Activated naive CD4-positive, alpha-beta T cell treated with Interleukin-2 at 50 U/mL for 16 hours (primary cell): ENCODE measurements at regions not wholly inside any gene's neighbourhood (a gene's known extent, or its start where the extent isn't known, plus 50 kb on each side); places are given as distances from the start of the nearest gene placed in this dataset.

ENCODE experiments used
- DNase-seq: peaks from one replicate; pipeline ENCODE4 v3.0.0-alpha.2; 2020

DNA sequence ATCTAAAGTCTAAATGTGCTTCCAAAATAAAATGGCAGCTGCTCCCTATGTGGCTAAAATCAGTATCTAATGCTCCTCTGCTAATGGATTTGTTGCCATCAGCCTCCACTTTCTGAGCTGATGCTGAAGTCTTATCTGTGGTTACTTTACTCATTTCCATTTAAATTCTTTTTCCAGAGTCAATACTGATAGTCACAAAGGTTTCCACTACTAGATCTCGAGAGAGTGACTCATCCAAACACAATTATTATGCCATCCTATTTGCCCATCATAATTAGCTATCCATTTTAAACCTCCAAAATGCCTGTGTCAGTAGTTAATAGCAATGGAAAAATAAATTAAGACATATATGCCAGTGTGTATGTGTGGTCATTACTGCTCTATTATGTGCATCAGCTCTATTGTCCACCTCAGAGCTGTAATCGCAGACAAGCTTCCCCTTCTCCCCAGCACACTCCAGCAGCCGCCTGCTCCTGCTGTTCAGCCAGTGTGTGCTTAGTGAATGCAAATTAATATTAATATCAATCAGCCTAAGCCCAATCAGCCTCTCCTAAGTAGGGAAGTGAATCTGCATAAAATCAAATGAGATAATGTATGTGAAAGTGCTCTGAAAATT lies 199.8 kb upstream of the ZIC3 start:
- no peak for DNase-seq

DNA sequence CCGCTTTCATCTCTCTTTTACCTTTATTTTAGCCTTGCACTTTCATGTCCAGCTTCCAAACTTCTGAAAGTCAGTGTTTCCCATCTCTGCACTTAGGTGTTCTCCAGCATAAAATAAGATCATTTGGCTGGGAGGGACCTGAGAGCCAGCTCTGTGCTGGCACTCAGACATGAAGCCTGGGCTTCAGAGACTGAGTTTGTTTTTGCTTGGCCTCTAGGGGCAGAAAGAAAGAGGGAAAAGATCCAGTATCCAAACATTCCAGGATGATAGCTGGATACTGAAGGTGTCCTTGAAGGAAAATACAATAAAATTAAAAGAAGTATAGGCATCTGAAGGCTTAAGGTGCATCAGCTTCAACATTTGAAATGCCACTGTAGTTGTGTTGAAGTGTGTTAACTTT lies 202.4 kb upstream of the ZIC3 start:
- DNase-seq, result no peak

DNA sequence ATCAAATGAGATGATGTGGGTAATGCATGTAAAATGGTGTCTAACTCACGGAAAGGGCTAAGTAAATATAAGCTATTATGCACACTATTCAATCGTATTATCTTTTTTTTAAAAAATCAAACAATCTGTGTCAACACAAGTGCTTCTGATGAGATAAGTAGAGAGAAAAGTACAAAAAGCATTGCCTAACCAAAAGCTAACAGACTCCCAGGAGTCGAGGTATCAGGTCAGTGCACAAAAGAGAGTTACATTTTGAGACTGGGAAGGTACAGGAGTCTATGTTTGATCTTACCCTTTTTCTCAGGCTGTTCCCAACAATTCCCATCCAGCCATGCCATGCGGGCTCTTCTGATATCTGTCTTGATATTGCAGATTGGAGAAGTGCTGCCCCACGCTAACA lies 203.3 kb upstream of the ZIC3 start:
- DNase-seq, result no peak

DNA sequence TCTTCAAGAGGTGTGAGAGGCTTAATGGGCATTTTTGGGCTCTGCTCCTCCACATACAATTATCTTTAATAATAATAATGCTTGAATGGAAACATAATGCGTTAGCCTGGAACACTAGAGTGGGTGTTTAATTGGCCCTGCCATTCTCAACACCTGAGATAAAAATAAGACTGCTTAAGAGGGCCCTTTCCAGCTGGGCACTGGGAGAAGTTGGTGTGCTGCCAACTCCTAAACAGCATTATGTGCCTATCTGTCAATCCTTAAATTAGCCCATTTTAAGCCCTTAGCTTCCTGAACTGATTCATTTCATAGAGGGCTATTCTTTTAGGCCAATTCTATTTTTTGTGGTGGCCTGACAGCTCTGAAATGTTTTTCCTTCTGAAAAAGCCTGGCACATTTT lies 211.1 kb upstream of the ZIC3 start:
- DNase-seq, result no peak

DNA sequence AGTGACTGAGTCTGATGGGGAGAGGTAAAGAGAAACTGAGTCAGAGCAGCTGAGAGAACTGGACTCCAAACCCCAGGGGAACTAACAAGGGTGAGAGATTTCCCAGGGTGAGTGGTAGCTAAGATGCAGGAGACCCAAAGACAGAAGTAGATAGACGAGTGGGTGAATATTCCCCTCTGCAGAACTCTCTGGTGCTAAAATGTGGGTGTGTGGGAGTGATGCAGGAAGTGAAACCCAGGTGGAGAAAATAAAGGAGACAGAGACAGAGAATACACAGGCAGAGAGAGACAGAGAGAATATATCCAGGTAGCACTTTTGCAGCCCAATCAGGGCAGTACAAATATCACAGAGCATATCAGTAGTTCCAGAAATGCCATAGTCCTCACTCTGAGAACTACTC lies 212.5 kb upstream of the ZIC3 start:
- DNase-seq, result no peak

DNA sequence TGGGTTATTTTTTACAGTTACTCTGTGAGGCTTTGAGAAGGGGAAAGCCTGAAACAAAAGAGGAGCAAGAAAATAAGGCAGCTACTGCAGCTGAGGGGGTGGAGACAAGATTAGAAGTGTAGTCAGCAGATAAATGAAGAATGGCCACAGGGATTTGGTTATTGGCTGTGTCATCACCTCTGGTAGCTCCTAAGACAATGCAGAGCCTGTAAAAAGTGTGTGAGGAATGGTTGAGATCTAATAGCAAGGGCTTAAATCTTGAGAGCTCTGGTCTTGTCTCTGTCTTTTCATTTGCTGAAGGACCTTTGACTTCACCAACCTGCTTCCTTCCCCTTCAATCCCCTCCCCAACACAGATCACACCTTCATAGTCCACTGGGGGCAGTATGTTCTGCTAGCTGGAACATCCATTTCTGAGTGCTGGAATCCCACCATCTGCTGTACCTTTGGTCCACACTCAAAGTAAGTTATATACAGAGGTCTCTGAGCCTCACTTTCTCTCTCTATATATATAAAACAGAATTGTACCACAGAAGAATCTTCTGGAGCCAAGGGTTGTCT lies 213.7 kb upstream of the ZIC3 start:
- DNase-seq, result no peak

DNA sequence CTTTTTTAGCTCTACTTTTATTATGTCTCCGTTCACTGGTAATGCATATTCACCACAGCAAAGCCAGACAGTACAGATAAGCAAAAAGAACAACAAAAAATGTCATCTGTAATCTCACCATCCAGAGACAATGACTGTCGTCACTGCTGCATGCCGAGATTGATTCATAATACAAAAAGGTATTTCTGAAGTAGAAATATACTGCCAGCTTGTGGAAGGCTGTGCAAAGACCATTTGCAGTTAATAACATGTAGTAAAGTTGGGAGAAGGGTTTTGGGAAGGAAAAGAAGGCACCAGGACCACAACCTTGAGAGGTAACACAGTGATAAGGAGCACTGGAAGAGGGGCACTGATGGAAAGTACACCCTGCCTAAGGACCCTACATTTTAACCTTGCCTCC lies 223.0 kb upstream of the ZIC3 start:
- DNase-seq, result no peak

DNA sequence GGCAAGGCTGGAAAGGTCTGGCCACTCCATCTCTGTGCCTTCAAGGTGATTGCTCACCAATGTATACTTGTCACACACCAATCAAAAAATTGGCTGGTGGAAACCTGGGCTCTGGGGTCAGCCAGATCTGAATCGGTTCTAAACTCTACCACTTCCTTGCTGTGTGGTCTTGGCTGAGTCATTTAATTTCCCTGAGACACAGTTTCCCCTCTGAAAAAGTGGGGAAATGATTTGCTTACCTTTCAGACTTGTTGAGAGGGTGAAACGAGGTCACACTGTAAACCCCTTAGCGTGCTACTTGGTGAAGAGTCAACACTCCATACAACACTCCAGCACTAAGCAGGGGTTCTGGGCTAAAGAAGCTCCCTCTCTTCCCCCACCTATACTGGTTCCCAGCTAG lies 252.3 kb upstream of the ZIC3 start:
- no peak for DNase-seq

DNA sequence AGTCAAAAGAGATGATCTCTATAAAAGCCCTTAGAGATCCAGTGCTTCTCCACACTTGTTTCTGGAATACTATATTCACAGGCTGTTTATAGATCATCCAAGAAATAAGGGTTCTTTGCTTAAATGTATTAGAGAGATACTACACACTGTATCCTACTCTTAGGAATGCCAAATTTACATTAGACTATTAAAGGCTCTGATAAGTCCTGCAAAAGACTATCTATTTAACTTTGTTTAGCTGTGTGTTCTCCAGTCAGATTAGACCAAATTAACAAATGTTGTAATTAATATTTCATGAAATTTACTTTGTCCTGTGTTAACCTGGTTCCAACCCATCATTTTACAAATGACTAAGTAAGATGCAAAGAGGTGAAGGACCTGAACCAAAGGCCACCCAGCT lies 260.5 kb upstream of the ZIC3 start:
- no peak for DNase-seq

DNA sequence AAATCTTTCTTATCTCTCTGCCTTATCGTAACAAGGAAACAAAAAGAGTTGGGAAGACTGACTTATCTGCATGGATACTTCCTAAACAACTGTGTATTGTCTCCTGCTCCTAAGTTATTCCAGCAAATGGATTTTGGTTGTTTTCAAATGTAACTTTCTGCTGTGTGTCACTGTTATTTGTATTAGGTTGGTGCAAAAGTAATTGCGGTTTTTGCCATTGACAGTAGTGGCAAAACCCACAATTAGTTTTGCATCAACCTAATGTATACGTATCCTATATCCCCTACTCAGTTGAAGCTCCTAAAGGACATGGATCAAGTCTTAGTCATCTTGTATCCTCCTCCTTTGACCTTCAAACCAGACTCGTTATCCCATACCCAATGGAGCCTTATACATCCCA lies 263.4 kb upstream of the GPR101 start:
- no peak for DNase-seq

DNA sequence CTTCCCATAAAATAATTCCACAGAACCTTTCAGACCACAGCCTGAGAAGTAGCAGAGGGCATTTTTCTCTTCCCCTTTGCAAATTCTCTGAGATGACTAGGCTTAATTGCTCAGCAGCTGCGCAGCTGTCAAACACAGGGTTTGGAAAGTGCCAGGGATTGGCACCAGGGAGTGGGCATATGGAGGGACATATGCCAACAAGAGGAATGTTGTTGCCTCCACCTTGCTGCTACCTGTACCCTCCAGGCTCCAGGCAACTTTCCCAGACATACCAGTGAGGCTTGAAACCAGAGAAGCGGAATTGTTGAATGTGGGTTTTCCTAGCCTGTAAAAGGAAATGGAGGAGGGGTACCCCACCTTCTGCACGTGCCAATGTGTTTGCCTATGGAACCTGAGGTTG lies 256.2 kb upstream of the GPR101 start:
- no peak for DNase-seq

DNA sequence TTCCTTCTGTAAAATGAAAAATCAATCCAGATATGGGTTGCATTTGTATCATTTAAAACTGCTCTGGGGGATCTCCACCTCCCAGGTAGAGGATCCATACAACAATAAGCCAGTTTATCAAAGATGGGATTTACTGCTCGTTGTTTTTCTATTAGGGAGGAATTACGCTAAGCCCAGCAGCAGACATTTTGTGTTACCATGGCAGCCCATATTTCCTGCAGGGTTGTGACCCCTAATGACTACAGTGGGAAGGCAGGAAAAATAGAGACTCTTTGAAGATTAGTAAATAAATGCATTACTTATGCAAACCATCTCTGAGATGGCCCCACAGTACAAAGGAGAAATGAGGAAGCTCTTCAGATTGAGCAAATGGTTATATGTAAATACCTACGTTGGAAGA lies 253.4 kb upstream of the GPR101 start:
- no peak for DNase-seq

DNA sequence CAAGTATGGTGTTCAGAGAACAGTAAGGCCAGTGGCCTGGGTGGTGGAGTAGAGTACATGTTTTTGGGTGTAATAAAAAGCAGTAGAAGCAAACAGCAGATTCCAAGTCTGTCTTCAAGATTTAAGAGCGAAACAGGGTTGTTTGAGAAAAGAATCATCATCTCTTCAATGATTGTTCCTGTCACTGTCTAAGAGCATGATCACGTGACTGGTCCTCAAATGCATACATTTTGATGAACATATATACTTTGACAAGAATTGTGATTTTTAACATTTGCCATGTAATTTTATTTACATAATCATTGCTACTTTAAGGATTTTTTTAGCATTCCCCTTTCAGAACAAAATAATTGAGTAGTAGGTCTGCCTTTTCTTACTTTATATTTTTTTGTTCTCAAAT lies 252.6 kb upstream of the GPR101 start:
- DNase-seq, result no peak

DNA sequence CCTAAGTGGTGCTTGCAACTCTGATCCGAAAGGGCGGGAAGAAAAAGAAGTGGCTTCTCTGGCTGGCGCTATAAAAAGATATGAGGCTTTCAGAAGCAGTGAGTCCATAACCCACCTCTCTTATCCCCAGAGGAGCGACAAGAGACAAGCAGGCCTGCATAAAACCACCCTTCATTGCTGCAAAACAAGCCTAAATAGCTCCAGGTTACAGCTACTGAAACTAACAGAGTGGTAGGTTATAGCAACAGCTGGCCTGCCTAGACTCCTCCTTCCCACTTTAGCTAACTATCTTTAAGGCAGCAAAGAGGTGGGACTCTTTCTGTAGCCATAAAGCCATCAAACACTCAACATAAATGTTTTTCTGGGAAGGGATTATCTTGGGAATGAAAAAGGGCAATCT lies 245.0 kb upstream of the GPR101 start:
- no peak for DNase-seq

DNA sequence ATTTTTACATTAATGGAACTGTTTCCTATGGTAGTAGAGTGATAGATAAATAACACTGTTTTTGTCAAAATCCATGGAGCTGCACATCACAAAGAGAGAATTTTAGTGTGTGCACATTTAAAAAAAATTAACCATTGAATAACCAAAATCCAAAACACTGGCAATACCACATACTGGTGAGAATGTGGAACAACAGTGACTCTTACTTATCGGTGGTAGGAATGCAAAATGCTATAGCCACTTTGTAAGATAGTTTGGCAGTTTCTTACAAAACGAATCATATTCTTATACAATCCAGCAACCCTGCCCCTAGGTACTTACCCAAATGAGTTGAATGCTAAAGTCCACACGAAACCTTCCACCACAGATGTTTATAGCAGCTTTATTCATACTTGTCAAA lies 229.6 kb upstream of the GPR101 start:
- no peak for DNase-seq

DNA sequence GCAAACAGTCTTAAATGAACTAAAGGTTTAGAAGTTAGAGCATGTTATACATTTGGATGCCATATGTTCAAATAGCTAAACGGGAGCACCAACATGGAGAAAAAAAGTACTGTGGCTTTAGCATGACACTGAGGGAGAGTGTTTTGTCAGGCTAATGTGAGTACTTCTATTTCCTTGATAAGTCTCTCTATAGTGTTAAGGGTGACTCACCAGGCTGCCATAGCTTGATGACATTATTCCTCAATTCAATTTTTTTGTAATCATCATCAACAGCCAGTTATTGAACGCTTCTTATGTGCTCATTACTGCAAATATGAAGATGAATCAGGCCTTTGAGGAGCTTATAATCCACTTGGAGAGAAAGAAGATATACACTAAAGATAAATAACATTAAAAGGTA lies 211.4 kb upstream of the GPR101 start:
- no peak for DNase-seq

DNA sequence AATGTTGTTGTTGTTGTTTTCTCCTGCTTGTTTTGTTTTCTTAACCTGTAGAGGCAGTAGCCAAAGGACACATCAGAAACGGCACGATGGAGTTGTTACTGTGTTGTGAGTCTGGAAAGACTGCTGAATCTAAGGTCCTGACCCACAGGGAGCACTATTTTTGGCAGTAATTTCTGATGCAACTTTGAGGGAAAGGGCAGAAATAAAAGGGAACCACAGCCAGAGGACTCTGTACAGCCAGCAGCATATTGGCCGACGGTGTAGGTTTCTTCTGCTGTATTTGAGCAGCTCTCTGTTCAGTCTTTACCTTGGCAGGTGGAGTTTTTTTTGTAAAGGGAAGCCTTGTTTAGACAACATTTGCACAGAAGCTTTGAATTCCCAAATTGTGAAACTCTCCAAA lies 203.0 kb upstream of the GPR101 start:
- DNase-seq, result no peak

DNA sequence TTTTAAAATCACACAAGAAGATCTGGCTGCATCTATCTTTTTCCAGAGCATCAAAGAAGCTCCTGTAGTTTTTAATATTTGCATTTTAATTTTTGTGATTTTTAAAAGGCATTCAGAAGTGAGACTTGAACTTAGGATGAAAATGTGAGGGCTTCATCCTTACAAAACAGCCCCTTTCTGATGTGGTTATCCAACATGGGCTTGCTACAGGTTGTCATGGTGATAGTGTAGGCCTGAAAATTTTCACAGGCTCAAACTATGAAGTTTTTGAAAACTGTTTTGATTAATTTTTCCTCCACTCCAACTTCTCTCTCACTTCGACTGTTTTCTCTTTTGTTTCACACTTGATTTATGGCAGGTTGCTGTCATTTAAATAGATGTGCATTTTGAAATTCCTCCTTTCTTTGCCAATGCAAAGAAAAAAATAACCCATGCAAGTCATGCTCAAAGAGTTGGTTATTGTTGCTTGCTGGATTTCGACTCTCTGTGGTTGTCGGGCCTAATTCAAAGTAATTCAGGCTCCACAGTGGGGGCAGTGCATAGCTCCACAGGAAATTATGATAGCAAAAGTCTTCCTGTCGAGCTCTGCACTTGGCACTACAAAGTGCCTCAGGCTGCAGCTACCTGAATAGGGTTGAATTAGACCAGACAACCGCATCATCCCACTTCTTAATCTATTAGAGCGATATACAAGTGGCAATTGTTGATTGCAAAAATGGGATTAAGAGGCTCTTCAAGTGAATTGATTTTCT lies 201.0 kb upstream of the GPR101 start:
- no peak for DNase-seq

DNA sequence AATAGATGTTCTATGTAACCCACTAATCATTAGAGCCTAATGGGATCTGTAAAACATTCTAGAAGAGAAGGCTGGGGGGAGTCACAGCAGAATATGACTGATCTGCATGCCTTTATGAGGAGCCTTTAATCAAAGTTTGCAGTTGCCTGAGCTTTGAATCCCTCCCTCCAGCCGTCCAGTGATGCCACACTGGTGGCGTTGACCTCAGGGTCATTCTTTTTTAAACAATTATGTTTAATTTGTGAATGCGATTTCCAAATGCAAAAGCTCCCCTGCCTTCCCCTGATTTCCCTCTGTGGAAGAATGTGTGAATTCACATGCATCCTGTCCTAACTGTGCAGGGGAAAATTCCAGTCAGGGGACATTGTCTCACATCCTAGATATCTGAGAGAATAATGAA lies 199.7 kb upstream of the GPR101 start:
- DNase-seq, result no peak

DNA sequence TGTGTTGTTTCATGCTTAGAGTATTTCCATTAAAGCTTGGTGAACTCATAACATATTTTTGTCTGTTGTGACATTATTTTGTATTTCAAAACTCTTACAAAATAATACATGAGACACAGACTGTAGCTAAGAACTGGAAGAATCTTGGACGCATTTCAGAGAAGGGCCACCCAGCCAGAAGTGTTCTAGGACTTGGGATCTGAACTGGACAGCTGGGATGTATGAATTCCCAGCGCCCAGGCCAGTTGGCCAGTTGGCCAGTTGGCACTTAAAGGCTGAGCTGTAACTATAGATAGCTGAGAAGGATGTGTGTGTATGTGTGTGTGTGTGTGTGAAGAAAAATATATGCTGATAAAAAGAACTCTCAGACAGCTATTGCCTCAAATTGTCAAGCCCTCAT lies 193.4 kb upstream of the GPR101 start:
- no peak for DNase-seq

DNA sequence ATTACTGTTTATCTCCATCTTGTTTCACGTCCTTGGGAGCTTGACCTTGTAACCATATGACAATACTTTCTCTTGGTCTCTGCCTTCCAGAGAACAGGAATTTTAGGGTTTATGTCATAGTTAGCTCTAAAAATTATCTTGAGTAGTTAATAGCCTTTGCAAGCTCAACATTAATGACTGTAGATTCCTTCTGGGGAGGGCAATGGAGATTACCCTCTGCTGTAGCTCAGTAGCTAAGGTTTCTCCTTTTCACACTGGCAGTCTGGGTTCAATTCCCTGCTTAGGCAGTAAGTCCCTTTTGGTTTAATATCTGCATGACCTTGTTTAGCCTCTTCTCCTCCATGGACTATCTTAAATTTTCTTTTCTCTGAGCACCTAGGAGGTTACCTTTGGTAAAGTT lies 181.7 kb upstream of the GPR101 start:
- no peak for DNase-seq

DNA sequence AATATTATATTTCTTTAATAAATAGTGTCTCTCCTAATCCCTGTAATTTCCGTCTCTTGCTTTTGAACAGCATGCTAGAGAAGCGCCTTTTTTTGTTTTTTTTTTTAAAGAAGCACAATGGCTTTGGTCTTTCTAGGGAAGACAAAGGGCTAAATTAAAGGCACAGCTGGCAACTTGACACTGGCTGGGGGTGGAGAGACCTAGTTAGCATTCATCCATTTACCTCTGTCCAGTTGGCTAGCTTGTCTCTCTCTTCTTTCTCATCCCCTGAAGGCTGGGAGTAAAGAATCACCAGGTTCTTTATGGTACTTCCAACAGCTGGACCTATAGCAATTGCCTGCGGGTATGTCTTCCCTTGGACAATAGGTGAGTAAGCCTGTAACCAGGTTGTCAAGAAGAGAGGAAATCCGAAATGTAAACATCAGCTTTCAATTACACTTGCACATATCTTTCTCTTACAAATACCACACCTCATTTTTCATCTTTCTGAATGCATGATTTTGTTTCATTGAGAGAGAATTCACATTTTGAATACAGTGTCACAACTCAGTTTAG lies 178.4 kb upstream of the GPR101 start:
- DNase-seq, result no peak

DNA sequence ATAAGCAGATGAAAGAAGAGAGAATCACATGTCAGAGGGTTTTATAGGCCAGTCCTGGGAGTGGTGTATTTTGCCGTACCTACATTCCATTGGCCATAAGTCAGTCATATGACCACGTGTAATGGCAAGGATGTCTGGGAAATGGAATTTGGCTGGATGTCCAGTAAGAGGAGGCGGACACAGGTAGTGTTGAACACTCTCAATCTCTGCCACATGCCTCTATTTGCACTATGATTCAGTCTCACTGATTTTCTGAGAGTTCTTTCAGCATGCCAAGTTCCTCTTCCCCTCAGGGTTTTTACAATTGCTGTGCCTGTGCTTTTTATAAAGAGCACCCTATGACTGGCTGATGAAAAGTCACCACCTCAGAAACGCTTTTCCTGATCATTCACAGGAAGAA lies 164.2 kb upstream of the GPR101 start:
- DNase-seq, result no peak

DNA sequence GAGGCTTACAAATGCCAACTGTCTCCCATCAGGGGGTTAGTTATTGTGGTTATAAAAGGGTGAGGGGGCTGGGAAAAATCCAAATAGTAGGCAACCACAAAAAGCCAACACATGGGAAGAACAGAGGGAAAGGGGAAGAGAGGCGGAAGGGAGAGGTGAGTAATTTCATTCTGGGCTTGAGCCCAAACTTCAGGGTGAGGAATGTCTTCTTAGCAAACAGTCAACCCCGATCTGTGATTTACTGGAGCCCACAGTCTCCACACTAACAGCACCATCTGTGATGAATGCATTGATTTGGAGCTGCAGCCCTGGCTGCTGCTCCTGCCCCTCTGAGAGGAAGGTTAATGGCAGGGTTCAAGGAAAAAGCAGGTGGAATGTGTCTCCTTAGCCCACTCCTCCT lies 162.2 kb upstream of the GPR101 start:
- no peak for DNase-seq

DNA sequence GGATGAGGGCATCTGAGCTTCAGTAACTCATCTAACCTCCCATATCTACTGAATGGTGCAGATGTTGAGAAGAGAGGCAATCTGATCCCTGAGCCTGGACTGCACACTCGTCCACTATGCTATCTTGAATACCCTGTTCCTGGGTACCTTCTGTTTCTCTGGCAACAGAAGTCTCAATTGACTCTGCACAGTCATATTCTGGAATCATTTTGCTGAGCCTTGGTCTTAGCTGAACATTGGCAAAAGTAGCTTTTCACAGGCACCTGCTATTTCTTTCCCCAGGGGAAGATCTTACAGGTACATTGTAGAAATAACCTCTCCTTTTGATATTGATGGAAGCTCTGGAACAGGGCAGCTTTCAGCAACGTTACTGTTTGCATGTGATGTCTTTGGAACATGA lies 161.5 kb upstream of the GPR101 start:
- DNase-seq, result no peak
